GM06990 (cell line): ENCODE measurements at regions not wholly inside any gene's neighbourhood (a gene's known extent, or its start where the extent isn't known, plus 50 kb on each side); places are given as distances from the start of the nearest gene placed in this dataset.

Experiments
- DNase-seq: peaks from one replicate; pipeline ENCODE4 v3.0.0-alpha.2; 2011; ENCODE audit not compliant: insufficient read length; ENCODE audit errors: extremely low read depth
- H3K27me3 ChIP-seq: replicated peaks from 2 replicates; pipeline ENCODE4 v1.6.0; 2011; ENCODE audit warnings: low read length; ENCODE audit not compliant: control insufficient read depth, insufficient read depth
- H3K36me3 ChIP-seq: 2 replicates; pipeline ENCODE4 v1.5.1; 2011; ENCODE audit warnings: low read length; ENCODE audit not compliant: control insufficient read depth, insufficient read depth
- H3K4me3 ChIP-seq: replicated peaks from 2 replicates; pipeline ENCODE4 v1.5.1; 2011; ENCODE audit warnings: low read depth, mild to moderate bottlenecking, control low read depth, low read length
- CTCF ChIP-seq: IDR thresholded peaks from 2 replicates; pipeline ENCODE4 v1.5.1; 2011; ENCODE audit warnings: low read length, control low read depth, mild to moderate bottlenecking, inconsistent platforms; ENCODE audit not compliant: insufficient read depth, poor library complexity, severe bottlenecking

- Histone ChIP-seq H3K27me3 (no peaks in the 10 kb centered on the region), H3K36me3 (no peaks in the 10 kb centered on the region), H3K4me3 (no peak overlapping the region)
- no peak for DNase-seq
- no peak for TF ChIP-seq CTCF
These were observed 182.4 kb downstream of the RAP2A start for GRCh38 chr13:97616385-97616784.

- Histone ChIP-seq H3K4me3 (no peak overlapping the region), H3K27me3 (no peaks in the 10 kb centered on the region), H3K36me3 (no peaks in the 10 kb centered on the region)
- TF ChIP-seq CTCF = no peak
- no peak for DNase-seq
These were observed 187.1 kb downstream of the RAP2A start for GRCh38 chr13:97621025-97621424.

GRCh38 chr13:97621631-97622030 lies 187.7 kb downstream of the RAP2A start:
- Histone ChIP-seq H3K4me3 (no peak overlapping the region), H3K36me3 (no peaks in the 10 kb centered on the region), H3K27me3 (no peaks in the 10 kb centered on the region)
- no peak for TF ChIP-seq CTCF
- DNase-seq = no peak

- no peak for DNase-seq
- no peak for TF ChIP-seq CTCF
- H3K4me3 ChIP-seq = no peak overlapping the region
These were observed 193.6 kb downstream of the RAP2A start for GRCh38 chr13:97627566-97627965.

GRCh38 chr13:97629601-97630272 lies 195.8 kb downstream of the RAP2A start:
- H3K4me3 ChIP-seq = no peak overlapping the region
- TF ChIP-seq CTCF = no peak
- no peaks in the 10 kb centered on the region for H3K36me3 ChIP-seq
- no peak for DNase-seq
- no peaks in the 10 kb centered on the region for H3K27me3 ChIP-seq

More at GRCh38 chr13:97627566-97627965, 193.6 kb downstream of the RAP2A start:
- H3K36me3 ChIP-seq = no peaks in the 10 kb centered on the region
- H3K27me3 ChIP-seq = no peaks in the 10 kb centered on the region

GRCh38 chr13:97630725-97631124 lies 196.8 kb downstream of the RAP2A start:
- Histone ChIP-seq H3K27me3 (no peaks in the 10 kb centered on the region), H3K4me3 (no peak overlapping the region), H3K36me3 (no peaks in the 10 kb centered on the region)
- no peak for TF ChIP-seq CTCF
- DNase-seq = no peak
